Upper lobe of left lung (tissue), 6 donors: ENCODE measurements at regions not wholly inside any gene's neighbourhood (a gene's known extent, or its start where the extent isn't known, plus 50 kb on each side); places are given as distances from the start of the nearest gene placed in this dataset.
A peak's percentile ranks its signal among the peaks of the same experiment; 100 is the strongest.

Source experiments
- ATAC-seq, 2 donors: fragments of 200-7000 bp; cut with Tn5 transposase; one replicate each; pipeline ENCODE4 v1.9.1; 2022; ENCODE audit warnings: mild to moderate bottlenecking in 2 of 2, moderate library complexity in 2 of 2; ENCODE audit not compliant: low FRiP score in 2 of 2
- DNase-seq, 2 donors: peaks; one replicate each; pipeline ENCODE4 v3.0.0-alpha.2; 2019 to 2020
- H3K27ac ChIP-seq, 4 donors: fragments of 200-600 bp; sonication (generic); one replicate each; pipeline ENCODE4 v1.5.1; 2016 to 2019
- H3K27me3 ChIP-seq, 4 donors: fragments of 200-600 bp; sonication (generic); one replicate each; pipeline ENCODE4 v1.5.1; 2017 to 2019
- H3K36me3 ChIP-seq, 4 donors: fragments of 200-600 bp; sonication (generic); one replicate each; pipeline ENCODE4 v1.5.1; 2016 to 2019
- H3K4me1 ChIP-seq, 4 donors: fragments of 200-600 bp; sonication (generic); one replicate each; pipeline ENCODE4 v1.5.1; 2018 to 2019
- H3K4me3 ChIP-seq, 4 donors: fragments of 200-600 bp; sonication (generic); one replicate each; pipeline ENCODE4 v1.5.1; 2017 to 2019; ENCODE audit warnings: mild to moderate bottlenecking in 2 of 4, moderate library complexity in 1 of 4
- H3K9me3 ChIP-seq, 4 donors: fragments of 200-600 bp; sonication (generic); one replicate each; pipeline ENCODE4 v1.5.1; 2018 to 2019
- CTCF ChIP-seq, 6 experiments: fragments of 450-650 bp in 4 of 6; fragments of 200-600 bp in 2 of 6; sonication (generic) in 2 of 6; IDR thresholded peaks; one replicate each; pipeline ENCODE4 v1.5.1; 2016 to 2019; ENCODE audit warnings: antibody characterized with exemption in 6 of 6
- EP300 ChIP-seq, 4 donors: sonication (generic); formaldehyde crosslinking; IDR thresholded peaks; one replicate each; pipeline ENCODE4 v1.5.1; 2017; ENCODE audit warnings: antibody characterized with exemption in 4 of 4, control low read depth in 2 of 4
- POLR2A ChIP-seq, 4 donors: fragments of 450-650 bp; IDR thresholded peaks; one replicate each; pipeline ENCODE4 v1.5.1; 2016 to 2017; ENCODE audit warnings: antibody characterized with exemption in 4 of 4, mild to moderate bottlenecking in 2 of 4
- POLR2AphosphoS5 ChIP-seq, 2 donors: sonication (generic); formaldehyde crosslinking; IDR thresholded peaks; one replicate each; pipeline ENCODE4 v1.5.1; 2017; ENCODE audit warnings: antibody characterized with exemption in 2 of 2
- WGBS, 2 donors: methylation state at CpG; one replicate each; pipeline ENCODE4 v1.1.5; 2017 to 2018; 5-methylcytosine and 5-hydroxymethylcytosine counted together
- donor health status: DM: no; HTN: no; CAD: no; lungs with moderate emphysema.
- donor health status: DM: no; HTN: yes; CAD: no; lungs with severe emphysema.

GRCh38 chr3:102974333-102974732 is 539.5 kb downstream of the ZPLD1 start:
- Histone ChIP-seq H3K27ac (no peak overlapping the region), H3K36me3 (no peaks in the 10 kb centered on the region), H3K9me3 (peaks cover 0 to 3% (median 0%) of the 10 kb centered on the region in 4 donors), H3K4me3 (no peak overlapping the region), H3K27me3 (no peaks in the 10 kb centered on the region), H3K4me1 (no peaks in the 10 kb centered on the region)
- TF ChIP-seq POLR2AphosphoS5 (IDR thresholded peaks at IDR 0.05) (no peak), POLR2A (IDR thresholded peaks at IDR 0.05) (no peak), CTCF (IDR thresholded peaks at IDR 0.05) (no peak), EP300 (IDR thresholded peaks at IDR 0.05) (no peak)
- no peak for ATAC-seq
- WGBS, 2 donors = 66 to 86% methylated on average over 2 of the region's 2 CpGs
- DNase-seq = no peak

- ATAC-seq (no peak), DNase-seq (no peak)
- Histone ChIP-seq H3K27ac (no peak overlapping the region), H3K9me3 (no peaks in the 10 kb centered on the region), H3K27me3 (no peaks in the 10 kb centered on the region), H3K36me3 (no peaks in the 10 kb centered on the region), H3K4me1 (peaks cover 0 to 2% (median 0%) of the 10 kb centered on the region in 4 donors), H3K4me3 (no peak overlapping the region)
- TF ChIP-seq POLR2A (IDR thresholded peaks at IDR 0.05) (no peak), CTCF (IDR thresholded peaks at IDR 0.05) (no peak), POLR2AphosphoS5 (IDR thresholded peaks at IDR 0.05) (no peak), EP300 (IDR thresholded peaks at IDR 0.05) (no peak)
Measured at GRCh38 chr3:102979191-102979590, 544.4 kb downstream of the ZPLD1 start.

GRCh38 chr3:102979682-102980354 is 545.0 kb downstream of the ZPLD1 start:
- Histone ChIP-seq H3K9me3 (peaks cover 0 to under 1% (median 0%) of the 10 kb centered on the region in 4 donors), H3K27ac (no peak overlapping the region), H3K4me1 (peaks cover 0 to 2% (median 0%) of the 10 kb centered on the region in 4 donors), H3K4me3 (no peak overlapping the region), H3K27me3 (no peaks in the 10 kb centered on the region), H3K36me3 (no peaks in the 10 kb centered on the region)
- no peak for TF ChIP-seq POLR2A (IDR thresholded peaks at IDR 0.05)
- TF ChIP-seq EP300 (IDR thresholded peaks at IDR 0.05) = no peak
- no peak for TF ChIP-seq CTCF (IDR thresholded peaks at IDR 0.05)
- no peak for TF ChIP-seq POLR2AphosphoS5 (IDR thresholded peaks at IDR 0.05)
- WGBS, 2 donors = 57 to 64% methylated on average over 4 of the region's 4 CpGs
- DNase-seq = peak in 1 of 2 donors; percentile 23
- ATAC-seq = peak; percentile 80 to 98

- Histone ChIP-seq H3K27ac (no peak overlapping the region), H3K4me3 (no peak overlapping the region), H3K27me3 (no peaks in the 10 kb centered on the region), H3K36me3 (no peaks in the 10 kb centered on the region), H3K9me3 (peaks cover 0 to 3% (median 0%) of the 10 kb centered on the region in 4 donors), H3K4me1 (peaks cover 0 to 2% (median 0%) of the 10 kb centered on the region in 4 donors)
- DNase-seq (no peak), ATAC-seq (peak; percentile 43 to 51)
- no peak for TF ChIP-seq EP300 (IDR thresholded peaks at IDR 0.05)
- 82 to 85% methylated on average over 1 of the region's 1 CpG for WGBS, 2 donors
Measured at GRCh38 chr3:102980355-102980696, 545.5 kb downstream of the ZPLD1 start.

GRCh38 chr3:103002425-103003176 is 567.8 kb downstream of the ZPLD1 start:
- Histone ChIP-seq H3K36me3 (no peaks in the 10 kb centered on the region), H3K27ac (no peak overlapping the region), H3K4me1 (no peaks in the 10 kb centered on the region), H3K4me3 (no peak overlapping the region), H3K27me3 (no peaks in the 10 kb centered on the region), H3K9me3 (no peaks in the 10 kb centered on the region)
- TF ChIP-seq EP300 (IDR thresholded peaks at IDR 0.05) (no peak), POLR2AphosphoS5 (IDR thresholded peaks at IDR 0.05) (no peak), POLR2A (IDR thresholded peaks at IDR 0.05) (no peak), CTCF (IDR thresholded peaks at IDR 0.05) (no peak)
- ATAC-seq (no peak), DNase-seq (no peak)
- WGBS, 2 donors = 55 to 63% methylated on average over 6 of the region's 6 CpGs
